GM21576 (cell line): ENCODE measurements at regions not wholly inside any gene's neighbourhood (a gene's known extent, or its start where the extent isn't known, plus 50 kb on each side); places are given as distances from the start of the nearest gene placed in this dataset.

Experiments
- ATAC-seq: cut with Tn5 transposase; IDR thresholded peaks from one replicate; pipeline ENCODE4 v1.9.1; 2021; ENCODE audit warnings: mild to moderate bottlenecking, moderate library complexity; ENCODE audit not compliant: unreplicated experiment

GRCh38 chr11:122246874-122247273 lies 130.9 kb upstream of the BLID start:
- no peak for ATAC-seq

- ATAC-seq: no peak
Measured at GRCh38 chr11:122242731-122243130, 126.7 kb upstream of the BLID start.

DNA sequence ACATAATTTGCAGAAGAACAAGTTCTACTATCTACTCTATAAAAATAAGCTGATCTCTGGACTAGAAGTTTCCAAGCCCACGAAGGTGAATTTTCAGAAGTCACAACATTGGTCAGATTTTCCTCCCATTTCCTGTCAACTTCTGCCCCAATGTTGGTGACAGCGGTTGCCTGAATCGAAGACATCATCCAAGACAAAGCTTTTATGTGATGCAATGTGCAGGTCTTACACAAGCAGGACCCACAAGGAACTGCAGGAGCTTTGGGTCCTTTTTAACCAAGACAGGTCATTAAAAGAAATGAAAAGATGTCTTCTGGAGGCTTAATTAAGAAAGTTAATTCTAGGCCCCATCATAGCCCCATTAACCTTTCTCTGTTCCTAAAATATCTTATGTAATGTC lies 125.6 kb upstream of the BLID start:
- ATAC-seq: no peak

GRCh38 chr11:122240638-122241037 lies 124.6 kb upstream of the BLID start:
- ATAC-seq: no peak

DNA sequence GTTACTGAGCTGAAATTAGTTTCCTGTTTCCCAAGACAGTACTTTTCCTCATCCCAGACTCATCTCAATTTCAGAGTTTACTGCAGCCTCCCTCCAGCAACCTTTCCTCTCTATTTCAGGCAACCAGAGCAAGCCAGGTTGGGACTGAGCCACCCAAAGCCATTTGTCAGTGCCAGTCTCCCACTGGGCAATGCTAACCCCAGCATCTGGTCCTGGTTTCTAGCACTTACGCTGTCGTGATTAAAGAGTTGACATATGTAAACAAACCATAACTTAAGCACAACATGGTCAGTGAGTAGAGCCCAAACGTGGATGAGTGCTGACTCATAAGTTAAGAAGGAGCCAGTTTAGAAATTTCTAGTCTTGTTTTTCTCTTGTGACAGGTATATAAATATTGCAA lies 119.6 kb upstream of the BLID start:
- no peak for ATAC-seq

GRCh38 chr11:122234780-122235179 lies 118.8 kb upstream of the BLID start:
- no peak for ATAC-seq

- ATAC-seq: no peak
Measured at GRCh38 chr11:122234257-122234656, 118.2 kb upstream of the BLID start.

DNA sequence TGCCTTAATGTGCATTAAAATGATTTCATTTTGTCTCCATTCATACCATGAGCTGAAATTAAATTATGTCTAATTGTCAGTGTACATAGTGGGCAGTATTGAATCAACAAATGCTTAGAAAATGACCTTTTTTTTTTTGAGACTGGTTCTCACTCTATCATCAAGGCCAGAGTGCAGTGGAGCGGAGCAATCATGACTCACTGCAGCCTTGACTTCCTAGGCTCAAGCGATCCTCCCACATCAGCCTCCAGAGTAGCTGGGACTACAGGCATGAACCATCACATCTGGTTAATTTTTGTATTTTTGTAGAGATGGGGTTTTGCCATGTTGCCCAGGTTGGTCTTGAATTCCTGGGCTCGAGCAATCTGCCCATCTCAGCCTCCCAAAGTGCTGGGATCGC lies 117.0 kb upstream of the BLID start:
- ATAC-seq: no peak

GRCh38 chr11:122230385-122230755 lies 114.4 kb upstream of the BLID start:
- no peak for ATAC-seq

GRCh38 chr11:122229481-122230384 lies 113.7 kb upstream of the BLID start:
- no peak for ATAC-seq

DNA sequence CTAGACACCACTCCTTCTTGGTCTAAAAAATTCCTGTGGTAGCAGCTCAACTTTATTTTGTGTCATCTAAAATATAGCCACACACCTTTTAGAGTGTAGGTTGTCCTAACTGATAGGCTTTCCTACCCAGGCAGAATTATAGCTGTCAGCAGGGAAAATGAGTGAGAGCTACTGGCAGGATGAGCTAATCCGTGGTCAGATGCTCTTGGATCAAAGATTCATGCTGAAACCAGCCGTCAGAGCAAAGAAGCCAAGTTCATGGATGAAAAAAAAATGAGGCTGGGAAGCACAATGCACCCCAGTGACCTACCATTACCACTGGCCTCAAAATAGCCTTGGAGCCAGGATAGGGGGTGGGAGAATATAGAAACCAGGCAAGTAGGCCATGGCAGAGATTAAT lies 113.1 kb upstream of the BLID start:
- ATAC-seq: no peak

DNA sequence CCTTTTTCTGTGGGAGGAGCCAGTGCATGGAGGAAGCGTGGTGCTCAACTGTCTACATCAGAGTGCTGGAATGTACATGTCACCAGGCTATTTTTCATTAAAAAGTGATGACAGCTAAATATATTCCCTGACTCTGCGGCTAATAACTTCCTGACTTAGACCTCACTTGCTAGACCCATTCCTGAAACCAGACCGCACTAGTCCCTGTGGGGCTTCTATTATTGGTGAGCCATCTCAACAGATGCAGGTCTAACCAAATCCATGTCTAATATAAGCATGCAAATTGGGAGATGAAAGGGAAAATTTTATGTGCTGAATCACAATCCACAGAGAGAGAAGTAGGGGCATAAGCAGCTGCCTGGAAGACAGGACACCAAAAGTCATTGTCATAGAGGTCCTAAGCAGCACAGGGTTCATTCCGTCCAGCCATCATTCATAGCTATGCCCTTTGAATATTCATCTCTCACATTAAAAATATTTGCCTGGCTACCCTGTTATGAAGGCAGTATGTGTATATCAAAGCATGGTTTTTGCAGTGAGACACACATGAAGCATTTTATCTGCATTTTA lies 110.9 kb upstream of the BLID start:
- ATAC-seq: no peak

- no peak for ATAC-seq
Measured at GRCh38 chr11:122224867-122225266, 108.9 kb upstream of the BLID start.

GRCh38 chr11:122220321-122220720 lies 104.3 kb upstream of the BLID start:
- ATAC-seq: no peak

GRCh38 chr11:122219791-122220190 lies 103.8 kb upstream of the BLID start:
- ATAC-seq: no peak

DNA sequence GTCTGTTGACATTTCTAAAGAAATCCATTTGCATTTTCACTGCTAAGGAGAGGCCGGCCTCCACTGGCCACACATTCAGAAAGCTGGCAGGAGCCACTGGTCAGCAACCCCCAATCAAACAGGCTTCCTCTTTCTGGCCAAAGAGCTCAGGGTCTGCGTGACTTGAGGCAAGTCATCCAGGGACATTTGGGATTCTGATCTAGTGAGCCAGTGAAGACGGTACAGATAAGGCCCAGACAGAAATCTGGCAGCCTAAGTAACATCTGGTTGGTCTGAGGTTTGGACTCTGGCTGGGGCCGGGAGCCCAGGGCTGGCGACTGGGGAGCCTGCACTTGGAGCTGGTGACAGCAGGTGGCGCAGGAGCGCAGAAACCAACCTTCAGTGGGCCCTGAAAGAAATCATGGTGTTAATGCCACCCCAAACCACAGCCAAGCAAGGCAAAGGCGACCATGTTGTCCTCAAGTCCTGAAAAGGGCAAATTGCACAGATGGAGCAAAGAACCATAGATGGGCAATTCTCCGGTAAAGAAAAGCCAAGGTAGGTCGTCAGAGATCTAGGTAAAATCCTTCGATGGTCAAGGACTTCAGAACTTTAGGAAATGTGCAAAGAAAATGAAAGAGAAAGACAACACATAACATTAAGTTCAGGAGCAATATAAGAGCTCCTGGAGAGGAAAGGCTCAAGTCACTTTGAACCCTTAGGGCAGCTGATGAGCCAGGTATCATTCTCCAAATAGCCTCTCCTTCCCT lies 99.4 kb upstream of the BLID start:
- ATAC-seq: peak; percentile 64

- ATAC-seq: no peak
Measured at GRCh38 chr11:122214567-122214966, 98.6 kb upstream of the BLID start.

- no peak for ATAC-seq
Measured at GRCh38 chr11:122214080-122214479, 98.1 kb upstream of the BLID start.

DNA sequence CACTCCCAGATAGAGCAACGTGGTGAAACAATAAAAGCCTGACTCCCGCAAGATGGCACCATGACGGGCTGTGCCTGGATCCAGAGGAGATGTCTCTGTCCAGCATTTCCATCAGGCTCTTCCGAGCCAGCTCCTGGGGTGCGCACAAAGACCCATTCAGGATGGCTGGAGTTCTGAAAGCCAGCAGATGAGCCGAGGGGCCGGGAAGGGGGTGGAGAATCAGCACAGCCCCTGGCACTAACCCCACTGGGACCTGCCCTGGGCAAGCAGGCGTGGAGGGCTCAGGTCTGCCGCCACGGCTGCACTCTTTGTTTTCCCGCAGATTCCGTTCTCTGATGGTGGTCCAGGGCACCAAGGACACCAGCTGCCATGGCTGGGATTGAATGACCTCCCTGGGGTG lies 97.2 kb upstream of the BLID start:
- no peak for ATAC-seq

DNA sequence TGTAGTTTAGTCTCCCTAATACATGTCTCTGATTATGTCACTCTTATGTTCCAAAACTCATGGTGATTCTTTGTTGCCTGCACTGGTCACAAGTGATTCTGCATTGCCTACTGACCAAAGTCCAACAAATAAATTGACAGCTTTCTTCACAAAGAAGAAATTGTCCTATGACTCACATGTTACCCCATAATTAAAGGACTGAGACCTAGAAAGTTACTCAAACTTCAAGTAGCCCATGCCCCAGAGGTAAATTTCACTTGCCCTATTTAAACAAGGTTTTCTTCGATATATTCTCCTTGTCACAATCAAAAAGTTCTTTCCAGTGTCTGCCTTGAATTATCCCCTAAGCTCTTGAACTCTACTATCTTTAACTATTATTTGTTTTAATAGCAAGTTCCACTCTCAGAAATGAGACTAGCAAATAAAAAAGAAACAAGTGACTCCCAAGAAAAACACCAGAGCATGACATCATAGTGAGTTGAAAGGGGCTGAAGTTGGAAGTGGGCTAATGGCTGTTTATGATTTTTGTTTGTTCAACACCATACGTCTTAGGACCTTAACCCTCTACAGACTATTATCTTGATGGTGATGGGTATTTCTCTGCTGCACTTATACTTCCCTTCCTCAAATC lies 94.5 kb upstream of the BLID start:
- no peak for ATAC-seq

- no peak for ATAC-seq
Measured at GRCh38 chr11:122209619-122210366, 93.8 kb upstream of the BLID start.
